NCI-H510A (cell line): ENCODE measurements at regions not wholly inside any gene's neighbourhood (a gene's known extent, or its start where the extent isn't known, plus 50 kb on each side); places are given as distances from the start of the nearest gene placed in this dataset.

ENCODE experiments used
- DNase-seq: peaks from one replicate; lab custom pipeline; 2025; lab: John Stamatoyannopoulos, UW

GRCh38 chr16:5649762-5650743, 552.5 kb upstream of the EEF2KMT start:
- DNase-seq: peak; percentile 12

DNA sequence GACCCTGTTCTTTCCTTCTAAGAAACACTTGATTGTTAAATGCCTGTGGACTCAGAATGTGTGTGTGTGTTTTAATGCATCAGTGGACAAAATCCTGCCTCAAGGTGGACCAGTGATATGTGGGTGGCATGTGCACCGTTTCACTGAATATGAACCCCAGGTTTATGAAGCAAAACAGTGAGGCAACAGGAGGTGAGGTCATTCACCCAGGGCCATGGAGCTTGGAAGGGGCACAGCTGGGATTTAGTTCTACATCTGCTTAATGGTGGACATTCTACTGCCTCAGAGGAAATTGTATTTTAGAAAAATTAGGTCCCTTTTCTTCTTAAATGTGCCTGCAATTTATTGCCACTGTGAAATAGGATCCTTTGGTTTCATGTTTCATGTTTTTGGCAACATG, 549.5 kb upstream of the EEF2KMT start:
- no peak for DNase-seq

GRCh38 chr16:5643855-5644531, 546.4 kb upstream of the EEF2KMT start:
- no peak for DNase-seq

- no peak for DNase-seq
These were observed 544.8 kb upstream of the EEF2KMT start for GRCh38 chr16:5642436-5642835.

DNA sequence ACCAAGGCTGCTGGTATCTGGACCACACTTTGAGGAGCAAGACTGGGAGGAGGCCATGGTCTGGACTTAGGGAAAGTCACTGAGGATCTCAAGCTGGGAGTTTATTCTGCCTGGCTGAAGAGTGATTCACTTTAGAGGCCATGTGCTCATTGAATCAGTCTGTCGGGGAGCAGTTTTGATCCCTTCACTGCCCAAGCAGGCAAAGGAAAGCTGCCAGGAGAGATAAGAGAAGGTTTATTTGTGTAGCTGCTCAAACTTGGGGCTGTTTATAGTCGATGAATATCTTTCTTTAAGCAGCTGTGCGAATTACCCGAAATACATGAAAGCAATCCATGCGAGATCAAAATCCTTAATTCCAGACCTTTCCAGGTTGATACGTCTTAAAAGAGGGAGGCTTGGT, 544.4 kb upstream of the EEF2KMT start:
- no peak for DNase-seq

DNA sequence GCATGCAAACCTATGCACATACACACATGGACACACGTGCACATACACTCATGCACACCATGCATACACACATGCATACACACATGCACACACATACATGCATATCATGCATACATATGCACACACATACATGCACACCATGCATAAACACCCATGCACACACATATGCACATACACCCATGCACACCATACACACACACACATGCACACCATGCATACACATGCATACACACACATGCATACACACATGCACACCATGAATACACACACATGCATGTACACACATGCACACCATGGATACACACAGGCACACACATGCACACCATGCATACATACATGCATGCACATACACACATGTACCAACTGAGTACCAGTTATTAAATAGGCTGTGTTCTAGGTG, 543.3 kb upstream of the EEF2KMT start:
- DNase-seq: no peak

GRCh38 chr16:5639531-5639930, 541.9 kb upstream of the EEF2KMT start:
- no peak for DNase-seq

GRCh38 chr16:5635331-5635730, 537.7 kb upstream of the EEF2KMT start:
- DNase-seq: no peak

GRCh38 chr16:5634666-5635180, 537.1 kb upstream of the EEF2KMT start:
- DNase-seq: no peak

DNA sequence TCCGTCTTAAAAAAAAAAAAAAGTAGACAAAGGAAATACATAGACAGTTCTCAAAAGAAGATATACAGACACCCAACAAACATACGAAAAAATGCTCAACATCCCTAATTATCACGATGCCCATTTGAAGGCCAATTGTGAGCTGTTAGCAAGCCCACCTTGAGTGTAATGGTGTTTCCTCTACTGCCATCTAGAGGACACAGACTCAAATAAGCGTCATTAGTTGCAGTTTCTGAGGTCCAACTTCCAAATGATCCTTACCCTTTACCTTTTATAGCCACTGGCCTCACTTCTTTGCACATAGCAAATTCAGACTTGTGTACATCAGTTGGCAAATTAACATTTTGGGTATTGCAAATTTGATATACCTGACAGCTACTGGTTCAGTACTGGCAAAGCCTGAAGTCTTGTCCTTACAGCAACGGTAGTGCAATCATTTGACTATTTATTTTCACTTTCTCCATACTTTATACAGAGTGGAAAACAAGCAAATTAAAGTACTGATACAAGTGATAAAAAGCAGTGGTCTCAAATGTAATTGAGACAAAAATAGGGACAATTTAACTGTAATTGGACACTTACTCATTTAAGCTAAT, 536.3 kb upstream of the EEF2KMT start:
- DNase-seq: no peak

DNA sequence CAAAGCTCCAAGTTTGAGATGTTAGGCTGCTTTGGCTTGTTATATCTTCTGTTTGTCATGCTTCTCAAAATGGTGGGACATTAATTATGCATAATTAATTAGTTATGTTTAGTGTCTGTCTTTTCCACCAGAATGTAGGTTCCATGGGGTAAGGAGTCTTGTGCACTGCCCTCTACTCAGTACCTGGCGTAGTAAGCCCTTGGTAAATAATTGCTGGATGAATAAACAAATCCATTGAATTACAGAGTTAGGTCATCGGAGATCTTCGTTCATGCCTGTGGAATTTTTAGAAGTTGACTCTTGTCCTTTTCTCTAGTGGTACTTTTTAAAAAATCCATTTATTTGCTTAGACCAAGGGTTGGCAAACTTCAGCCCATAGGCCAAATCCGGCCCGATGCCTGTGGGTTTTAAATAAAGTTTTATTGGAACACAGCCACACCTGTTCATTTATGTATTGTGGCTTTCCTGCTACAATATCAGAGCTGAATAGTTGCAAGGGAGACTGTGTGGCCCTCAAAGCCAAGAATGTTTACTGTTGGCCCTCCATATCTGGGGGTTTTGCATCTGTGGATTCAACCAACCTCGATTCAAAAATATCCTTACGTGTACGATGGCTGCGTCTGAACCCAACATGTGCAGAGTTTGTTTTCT, 524.8 kb upstream of the EEF2KMT start:
- DNase-seq: no peak

- no peak for DNase-seq
These were observed 524.2 kb upstream of the EEF2KMT start for GRCh38 chr16:5621826-5622225.

DNA sequence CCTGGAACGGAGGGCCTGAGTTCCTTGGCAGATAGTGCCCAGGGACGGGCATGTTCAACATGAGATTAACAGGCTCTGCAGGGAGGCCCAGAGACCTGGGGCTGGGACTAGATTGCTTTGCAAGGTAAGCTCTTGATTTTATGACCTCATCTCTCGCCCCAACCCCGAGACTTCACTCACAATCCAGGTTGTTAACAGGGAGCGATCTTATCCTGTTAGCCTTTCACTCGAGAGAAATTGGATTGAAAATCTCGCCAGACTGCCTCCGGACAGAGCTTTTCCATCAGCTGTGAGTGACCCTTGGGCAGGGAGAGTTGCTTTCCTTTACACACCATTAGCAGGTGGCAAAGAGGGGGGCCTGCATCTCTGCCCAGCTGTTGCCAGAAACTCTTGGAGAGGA, 521.7 kb upstream of the EEF2KMT start:
- no peak for DNase-seq

GRCh38 chr16:5616841-5617240, 519.2 kb upstream of the EEF2KMT start:
- DNase-seq: no peak

- DNase-seq: no peak
These were observed 518.5 kb upstream of the EEF2KMT start for GRCh38 chr16:5615868-5616642.

DNA sequence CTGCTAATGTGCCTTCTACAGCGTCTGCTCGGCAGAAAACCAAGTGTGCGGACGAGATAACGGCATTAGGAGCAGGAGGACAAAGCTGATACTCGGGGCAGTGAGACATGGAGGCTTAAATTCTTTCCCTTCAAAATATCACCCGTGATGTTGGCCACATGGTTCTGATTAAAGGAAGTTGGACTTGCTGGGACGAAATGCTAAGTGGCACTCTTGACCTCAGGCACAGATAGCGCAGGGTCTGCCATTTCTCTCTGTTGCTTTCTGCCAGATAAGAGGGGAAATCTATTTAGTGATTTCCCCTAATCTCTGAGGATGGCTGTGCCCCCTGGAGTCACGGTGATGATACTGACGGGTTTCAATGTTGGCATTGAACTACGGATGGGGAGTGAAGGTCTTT, 509.6 kb upstream of the EEF2KMT start:
- no peak for DNase-seq

- DNase-seq: no peak
These were observed 507.8 kb upstream of the EEF2KMT start for GRCh38 chr16:5605404-5605803.

DNA sequence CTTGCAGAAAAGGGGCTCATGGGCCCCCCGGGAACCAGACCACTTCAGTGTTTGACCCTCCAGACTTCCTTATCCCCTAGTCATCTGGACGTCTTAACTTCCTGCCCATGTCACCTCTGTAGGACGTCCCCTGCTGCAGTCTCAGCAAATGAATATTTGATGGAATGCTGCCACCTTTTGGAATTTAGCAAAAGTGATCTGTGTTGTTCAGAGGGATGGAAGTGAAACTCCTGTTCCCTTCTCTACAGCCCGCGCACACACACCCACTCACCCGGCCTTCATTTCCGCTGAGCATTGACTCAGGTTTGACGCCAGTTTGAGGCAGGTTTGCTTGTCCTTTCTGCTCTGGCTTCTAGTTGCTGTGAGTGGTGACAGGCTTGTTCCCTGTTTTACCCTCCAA, 507.2 kb upstream of the EEF2KMT start:
- no peak for DNase-seq

DNA sequence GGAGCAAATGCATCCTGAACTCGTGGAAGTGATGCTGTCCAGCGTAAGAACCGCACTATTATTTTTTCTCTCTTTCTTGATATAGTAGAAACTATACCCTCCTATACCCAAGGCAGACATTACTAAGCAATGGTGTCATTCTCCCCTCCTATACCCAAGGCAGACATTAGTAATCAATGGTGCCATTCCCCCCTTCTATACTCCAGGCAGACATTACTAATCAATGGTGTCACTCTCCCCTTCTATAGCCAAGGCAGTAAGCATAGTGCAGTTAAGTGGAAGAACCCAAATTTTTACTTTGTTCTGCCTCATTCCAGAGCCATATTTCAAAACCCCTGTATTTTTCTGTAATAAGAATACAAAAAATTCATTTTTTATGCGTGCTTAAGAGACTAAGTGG, 506.2 kb upstream of the EEF2KMT start:
- DNase-seq: no peak

GRCh38 chr16:5601957-5602356, 504.4 kb upstream of the EEF2KMT start:
- no peak for DNase-seq

DNA sequence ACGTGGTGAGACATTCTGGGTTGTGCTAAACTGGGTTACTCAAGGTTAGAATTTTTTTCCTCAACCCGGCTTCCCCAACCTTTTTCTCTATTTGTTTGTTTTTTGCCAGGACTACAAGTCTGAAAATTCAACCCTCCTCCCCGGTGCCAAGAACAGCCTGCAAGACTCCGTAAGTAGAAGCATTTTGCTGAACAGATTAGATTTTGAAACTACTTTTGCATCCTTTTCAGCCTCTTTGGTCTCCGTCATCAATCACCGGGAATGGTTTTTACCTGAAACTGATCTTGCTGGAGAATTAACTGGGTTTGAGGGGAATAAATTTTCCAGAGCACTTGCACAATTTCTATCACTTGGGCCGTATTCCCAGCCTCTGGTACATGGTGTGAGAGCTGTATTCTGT, 501.2 kb upstream of the EEF2KMT start:
- DNase-seq: no peak
